SJSA1 (cell line): ENCODE measurements at regions not wholly inside any gene's neighbourhood (a gene's known extent, or its start where the extent isn't known, plus 50 kb on each side); places are given as distances from the start of the nearest gene placed in this dataset.
"Not testable (repeated sequence)": the region's sequence is repeated elsewhere in the genome, so short reads cannot be mapped to it uniquely, and the experiment has no call there.

ENCODE experiments used
- DNase-seq, 2 experiments: peaks; one replicate each; pipeline ENCODE4 v3.0.0-alpha.2; 2015 to 2020; ENCODE audit warnings: low spot score in 2 of 2, low read depth in 1 of 2
- H3K27ac ChIP-seq: fragments of 250-450 bp; sonication (Bioruptor Pico); 2 replicates; pipeline ENCODE4 v1.5.1; 2020; ENCODE audit warnings: mild to moderate bottlenecking, moderate library complexity
- H3K27me3 ChIP-seq: fragments of 250-450 bp; sonication (Bioruptor Pico); replicated peaks from 2 replicates; pipeline ENCODE4 v1.5.1; 2020; ENCODE audit warnings: mild to moderate bottlenecking, moderate library complexity
- H3K36me3 ChIP-seq: fragments of 250-450 bp; sonication (Bioruptor Pico); 2 replicates; pipeline ENCODE4 v1.5.1; 2020; ENCODE audit warnings: mild to moderate bottlenecking
- H3K4me1 ChIP-seq: fragments of 250-450 bp; sonication (Bioruptor Pico); replicated peaks from 2 replicates; pipeline ENCODE4 v1.6.1; 2021; ENCODE audit warnings: mild to moderate bottlenecking
- H3K4me3 ChIP-seq: fragments of 250-450 bp; sonication (Bioruptor Pico); 2 replicates; pipeline ENCODE4 v1.5.1; 2020; ENCODE audit warnings: mild to moderate bottlenecking
- H3K9me3 ChIP-seq: fragments of 250-450 bp; sonication (Bioruptor Pico); replicated peaks from 2 replicates; pipeline ENCODE4 v1.5.1; 2020; ENCODE audit warnings: mild to moderate bottlenecking

DNA sequence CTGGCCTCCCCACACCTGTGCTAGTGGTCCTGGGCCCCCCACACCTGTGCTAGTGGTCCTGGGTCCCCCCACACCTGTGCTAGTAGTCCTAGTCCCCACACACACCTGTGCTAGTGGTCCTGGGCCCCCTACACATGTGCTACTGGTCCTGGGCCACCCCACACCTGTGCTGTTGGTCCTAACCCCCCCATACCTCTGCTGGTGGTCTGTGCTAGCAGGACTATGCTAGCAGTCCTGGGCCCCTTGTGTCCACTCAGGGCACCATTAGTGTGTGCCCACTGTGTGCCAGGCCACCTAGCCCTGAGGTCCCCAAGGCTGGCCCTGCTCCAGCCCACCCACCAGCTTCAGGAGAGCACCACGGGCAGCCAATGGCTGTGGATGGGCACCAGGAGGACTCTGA lies 558.2 kb upstream of the SALL3 start:
- no peak overlapping the region for H3K27ac ChIP-seq
- no peaks in the 10 kb centered on the region for H3K36me3 ChIP-seq
- DNase-seq, result no peak
- no peaks in the 10 kb centered on the region for H3K4me1 ChIP-seq
- H3K4me3 ChIP-seq, result no peak overlapping the region
- H3K9me3 ChIP-seq, result peaks cover 3% of the 10 kb centered on the region; the same call in 1 of the 2 replicates
- H3K27me3 ChIP-seq, result no peaks in the 10 kb centered on the region

DNA sequence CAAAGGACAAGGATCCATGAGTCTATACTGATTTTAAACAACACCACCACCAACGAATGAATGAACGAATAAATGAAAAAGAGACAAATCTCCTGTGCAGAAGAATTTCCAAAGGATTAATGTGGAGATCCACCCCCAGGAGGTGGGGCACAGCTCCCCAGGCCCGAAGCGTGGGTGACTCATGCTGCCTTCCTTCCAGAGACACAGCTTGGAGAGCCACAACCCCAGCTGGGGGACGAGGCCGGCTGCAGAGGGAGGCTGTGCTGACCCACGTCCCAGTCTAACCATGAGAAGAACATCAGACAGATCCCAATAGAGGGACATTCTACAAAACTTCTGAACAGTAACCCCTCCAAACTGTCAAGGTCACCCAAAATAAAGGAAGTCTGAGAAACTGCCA lies 557.3 kb upstream of the SALL3 start:
- H3K9me3 ChIP-seq, result peaks cover 3% of the 10 kb centered on the region; the same call in 1 of the 2 replicates
- DNase-seq, result no peak

DNA sequence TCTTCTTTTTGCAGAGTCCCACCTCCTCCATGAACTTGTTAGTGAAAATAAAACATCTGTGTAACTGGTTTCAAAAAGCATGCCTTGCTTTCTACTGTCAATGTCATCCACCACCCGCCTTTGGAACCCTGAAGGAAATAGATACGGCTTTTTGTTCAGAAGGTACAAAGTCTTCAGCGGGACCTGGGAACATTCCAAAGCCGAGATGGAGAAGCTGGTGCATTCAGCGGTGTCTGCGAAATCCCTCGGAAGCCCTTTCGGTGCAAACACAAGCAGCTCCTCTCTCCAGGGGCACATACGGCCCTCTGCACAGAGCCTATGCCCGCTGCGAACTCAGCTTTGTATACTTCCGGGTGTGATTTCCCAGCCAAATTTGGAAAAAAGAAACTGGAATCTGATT lies 555.8 kb upstream of the SALL3 start:
- Histone ChIP-seq H3K4me3 (no peak overlapping the region), H3K36me3 (no peaks in the 10 kb centered on the region), H3K27me3 (no peaks in the 10 kb centered on the region), H3K9me3 (peaks cover 3% of the 10 kb centered on the region; the same call in 1 of the 2 replicates), H3K27ac (no peak overlapping the region), H3K4me1 (no peaks in the 10 kb centered on the region)
- DNase-seq, result no peak

More for the DNA sequence above, 557.3 kb upstream of the SALL3 start:
- Histone ChIP-seq H3K27ac (no peak overlapping the region), H3K4me1 (no peaks in the 10 kb centered on the region), H3K27me3 (no peaks in the 10 kb centered on the region), H3K4me3 (no peak overlapping the region), H3K36me3 (no peaks in the 10 kb centered on the region)

DNA sequence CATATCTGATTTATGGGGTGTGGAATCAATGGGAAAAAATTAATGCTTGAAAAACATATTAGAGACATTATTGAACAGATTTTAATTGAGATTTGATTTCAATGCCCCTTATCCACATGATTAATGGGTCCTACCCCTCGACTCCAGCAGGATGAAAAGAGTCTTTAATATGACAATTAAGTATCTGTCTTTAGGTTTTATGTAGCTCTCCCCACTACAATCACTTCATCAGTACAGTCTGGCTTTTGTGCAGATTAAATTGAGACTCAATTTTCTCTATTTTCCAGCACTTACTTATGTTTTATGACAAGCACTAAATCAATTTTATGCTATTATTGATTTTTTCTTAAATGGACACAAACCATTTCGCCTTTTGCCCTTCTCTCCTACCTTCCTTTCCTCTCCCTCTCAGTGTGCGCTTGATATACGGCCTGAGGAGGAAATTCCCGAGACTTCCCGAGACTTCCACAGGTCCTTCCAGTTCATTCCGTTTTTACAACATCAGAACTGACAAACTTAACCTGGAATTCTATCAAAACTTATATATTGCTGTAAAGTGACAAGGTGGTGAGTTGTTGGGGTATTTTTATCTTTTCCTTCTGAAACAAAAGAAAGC lies 555.1 kb upstream of the SALL3 start:
- DNase-seq, result no peak
- H3K27ac ChIP-seq, result no peak overlapping the region
- H3K9me3 ChIP-seq, result peaks cover 3% of the 10 kb centered on the region; the same call in 1 of the 2 replicates

DNA sequence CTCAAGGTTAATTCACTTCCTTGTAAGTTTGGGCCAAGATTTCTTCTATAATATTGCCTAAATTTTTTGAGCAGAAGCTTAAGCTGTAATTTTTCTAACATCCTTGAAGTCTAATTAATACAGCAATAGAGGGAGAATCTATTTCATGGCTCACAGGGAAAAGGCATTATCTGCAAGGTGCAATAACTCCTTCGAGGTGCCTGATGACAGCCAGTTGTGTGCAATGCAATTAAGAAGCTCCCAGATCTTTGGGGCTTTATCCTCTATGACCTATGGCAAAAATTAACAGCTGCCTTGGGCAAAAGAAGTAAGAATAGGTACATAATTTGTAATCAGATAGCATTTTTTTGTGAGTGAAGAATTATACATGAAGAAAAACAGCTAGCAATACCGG lies 554.6 kb upstream of the SALL3 start:
- Histone ChIP-seq H3K9me3 (peaks cover 7% of the 10 kb centered on the region; the same call in 1 of the 2 replicates), H3K27me3 (no peaks in the 10 kb centered on the region), H3K4me1 (no peaks in the 10 kb centered on the region), H3K4me3 (no peak overlapping the region), H3K27ac (no peak overlapping the region), H3K36me3 (no peaks in the 10 kb centered on the region)
- DNase-seq, result no peak

More for the DNA sequence above, 555.1 kb upstream of the SALL3 start:
- Histone ChIP-seq H3K4me1 (no peaks in the 10 kb centered on the region), H3K36me3 (no peaks in the 10 kb centered on the region), H3K4me3 (no peak overlapping the region), H3K27me3 (no peaks in the 10 kb centered on the region)

DNA sequence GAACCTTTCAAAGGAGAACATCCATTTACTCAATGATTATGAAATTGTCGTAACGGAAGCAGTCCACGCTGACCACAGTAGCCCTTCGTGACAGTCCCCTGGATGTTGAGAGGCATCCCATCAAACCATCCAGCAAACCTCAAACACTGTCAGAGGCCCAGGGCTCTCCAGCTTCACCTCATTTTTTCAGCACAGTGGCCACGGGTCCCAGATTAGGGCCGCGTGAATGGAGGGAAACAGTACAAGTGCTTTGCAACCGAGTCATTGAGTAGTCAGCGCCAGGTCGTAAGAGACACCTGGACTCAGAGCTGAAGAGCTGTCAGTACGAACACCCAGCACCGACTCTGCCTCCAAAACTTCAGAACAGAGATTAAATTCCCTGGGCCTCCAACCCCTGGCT lies 552.5 kb upstream of the SALL3 start:
- H3K4me1 ChIP-seq, result no peaks in the 10 kb centered on the region
- DNase-seq, result no peak
- H3K9me3 ChIP-seq, result peaks cover 4% of the 10 kb centered on the region; the same call in 1 of the 2 replicates
- H3K36me3 ChIP-seq, result no peaks in the 10 kb centered on the region
- no peak overlapping the region for H3K27ac ChIP-seq
- H3K4me3 ChIP-seq, result no peak overlapping the region
- H3K27me3 ChIP-seq, result no peaks in the 10 kb centered on the region

DNA sequence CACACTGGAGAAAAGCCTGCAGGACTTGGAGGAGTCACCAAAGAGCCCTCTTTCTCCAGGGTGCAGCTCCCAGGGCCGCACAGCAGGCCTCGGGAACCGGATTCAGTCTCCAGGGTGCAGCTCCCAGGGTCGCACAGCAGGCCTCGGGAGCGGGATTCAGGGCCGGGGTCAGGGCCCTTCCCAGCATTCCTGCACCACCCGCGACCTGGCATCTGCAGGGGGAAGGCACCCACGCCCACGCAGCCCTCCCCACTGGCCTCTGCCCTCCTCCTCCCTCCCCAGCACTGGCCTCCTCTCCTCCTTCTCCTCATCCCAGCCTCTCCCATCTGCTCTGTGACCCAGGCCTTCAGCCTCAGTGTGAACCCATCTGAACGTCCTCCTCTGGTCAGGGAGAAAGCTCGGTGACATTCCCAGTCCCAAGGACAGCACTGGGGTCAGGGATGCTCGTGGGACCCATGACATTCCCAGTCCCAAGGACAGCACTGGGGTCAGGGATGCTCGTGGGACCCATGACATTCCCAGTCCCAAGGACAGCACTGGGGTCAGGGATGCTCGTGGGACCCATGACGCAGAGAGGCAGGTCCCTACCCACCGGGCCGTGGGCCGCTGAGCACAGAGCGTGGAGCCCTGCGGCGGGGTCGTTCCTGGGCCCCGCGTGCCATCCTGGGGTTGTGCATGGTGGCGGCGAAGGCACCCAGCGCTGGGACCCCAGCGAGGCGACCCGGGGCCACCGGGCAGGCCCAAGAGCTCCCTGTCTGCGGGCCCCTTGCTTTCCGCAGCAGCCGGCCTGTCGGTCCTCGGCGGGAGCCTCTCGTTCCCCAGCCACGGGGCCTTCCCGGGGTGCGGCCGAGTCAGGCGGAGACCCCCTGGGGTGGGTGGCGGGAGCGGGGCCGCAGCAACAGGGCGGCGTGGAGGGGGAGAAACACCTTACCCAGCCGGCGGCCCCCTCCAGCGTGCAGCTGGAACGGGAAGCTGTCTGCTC lies 550.2 kb upstream of the SALL3 start:
- H3K9me3 ChIP-seq, result peaks cover 8% of the 10 kb centered on the region; the same call in 1 of the 2 replicates

DNA sequence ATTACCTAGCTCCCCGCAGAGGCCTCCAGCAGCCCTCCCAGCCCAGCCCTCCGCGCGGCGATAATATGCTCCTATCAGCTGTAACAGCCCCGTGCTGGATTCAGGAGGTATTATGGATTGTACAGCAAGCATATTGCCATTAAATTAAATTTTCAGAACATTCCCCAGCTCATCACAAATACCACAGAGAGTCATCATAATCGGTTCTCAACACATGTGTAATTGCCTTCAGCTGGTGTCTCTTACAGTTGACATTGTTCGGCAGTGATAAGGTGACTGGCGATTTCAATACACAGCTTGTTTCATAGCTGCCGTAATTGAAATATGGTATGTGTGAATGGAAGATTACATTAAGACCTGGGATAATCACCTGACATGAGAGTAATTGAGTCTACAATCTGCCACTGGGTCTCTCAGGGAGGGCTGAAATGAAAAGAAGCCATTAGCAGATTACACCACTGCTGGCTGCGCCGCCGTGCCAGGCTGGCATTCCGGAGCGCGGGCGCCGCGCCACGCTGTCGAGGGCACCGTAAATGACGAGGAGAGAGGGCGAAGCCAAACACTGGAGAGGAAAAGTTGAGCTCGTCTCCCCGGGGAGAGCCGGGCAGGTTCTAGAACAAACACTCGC lies 549.4 kb upstream of the SALL3 start:
- H3K4me1 ChIP-seq, result no peaks in the 10 kb centered on the region
- no peaks in the 10 kb centered on the region for H3K36me3 ChIP-seq
- H3K27me3 ChIP-seq, result no peaks in the 10 kb centered on the region
- no peak for DNase-seq
- H3K9me3 ChIP-seq, result peaks cover 13% of the 10 kb centered on the region; the same call in 1 of the 2 replicates
- no peak overlapping the region for H3K4me3 ChIP-seq
- H3K27ac ChIP-seq, result no peak overlapping the region

More for the DNA sequence above, 550.2 kb upstream of the SALL3 start:
- no peak overlapping the region for H3K27ac ChIP-seq
- no peaks in the 10 kb centered on the region for H3K36me3 ChIP-seq
- no peak overlapping the region for H3K4me3 ChIP-seq
- no peak for DNase-seq
- H3K27me3 ChIP-seq, result no peaks in the 10 kb centered on the region
- H3K4me1 ChIP-seq, result no peaks in the 10 kb centered on the region

DNA sequence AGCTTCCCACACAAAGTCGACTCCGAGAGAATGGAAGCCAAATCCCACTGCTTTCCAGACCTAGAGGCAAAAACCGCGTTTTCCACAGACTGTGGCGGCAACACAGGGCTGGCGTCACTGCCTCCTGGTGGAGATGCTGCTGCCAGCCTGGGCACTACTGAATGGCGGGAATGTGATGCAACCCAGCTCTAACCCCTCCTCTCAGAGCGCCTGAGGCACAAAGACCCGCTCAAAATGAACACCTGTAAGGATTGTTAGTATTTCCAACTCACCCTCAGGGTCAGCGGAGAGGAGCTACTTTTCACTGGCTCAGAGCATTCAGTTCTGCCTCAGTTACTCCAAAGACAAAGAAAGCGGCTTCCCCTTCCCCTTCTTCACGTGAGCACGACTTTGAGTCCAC lies 548.0 kb upstream of the SALL3 start:
- Histone ChIP-seq H3K4me1 (no peaks in the 10 kb centered on the region), H3K4me3 (no peak overlapping the region), H3K36me3 (no peaks in the 10 kb centered on the region), H3K9me3 (peaks cover 13% of the 10 kb centered on the region; the same call in 1 of the 2 replicates), H3K27ac (no peak overlapping the region), H3K27me3 (no peaks in the 10 kb centered on the region)
- no peak for DNase-seq

DNA sequence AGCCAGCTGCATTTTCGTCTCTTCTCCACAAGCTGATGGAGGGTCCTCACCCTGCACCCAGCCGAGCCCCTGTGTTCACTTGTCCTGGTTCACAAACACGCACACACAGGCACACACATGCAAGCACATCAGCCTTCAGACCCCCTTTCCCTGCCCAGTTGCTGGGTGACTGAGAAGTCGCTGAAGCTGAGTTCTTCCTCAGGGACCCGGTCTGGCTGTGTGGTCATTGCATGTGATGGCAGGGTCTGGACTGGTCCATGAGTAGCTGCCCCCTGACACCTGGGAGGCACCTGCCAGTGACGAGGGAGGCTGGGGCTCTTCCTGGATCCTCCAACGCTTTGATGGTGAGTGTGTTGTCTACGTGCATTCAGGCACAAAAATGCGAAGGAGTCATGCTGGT lies 546.1 kb upstream of the SALL3 start:
- no peak overlapping the region for H3K4me3 ChIP-seq
- no peaks in the 10 kb centered on the region for H3K27me3 ChIP-seq
- no peaks in the 10 kb centered on the region for H3K4me1 ChIP-seq
- no peak for DNase-seq
- no peak overlapping the region for H3K27ac ChIP-seq
- H3K9me3 ChIP-seq, result peaks cover 13% of the 10 kb centered on the region
- H3K36me3 ChIP-seq, result no peaks in the 10 kb centered on the region

DNA sequence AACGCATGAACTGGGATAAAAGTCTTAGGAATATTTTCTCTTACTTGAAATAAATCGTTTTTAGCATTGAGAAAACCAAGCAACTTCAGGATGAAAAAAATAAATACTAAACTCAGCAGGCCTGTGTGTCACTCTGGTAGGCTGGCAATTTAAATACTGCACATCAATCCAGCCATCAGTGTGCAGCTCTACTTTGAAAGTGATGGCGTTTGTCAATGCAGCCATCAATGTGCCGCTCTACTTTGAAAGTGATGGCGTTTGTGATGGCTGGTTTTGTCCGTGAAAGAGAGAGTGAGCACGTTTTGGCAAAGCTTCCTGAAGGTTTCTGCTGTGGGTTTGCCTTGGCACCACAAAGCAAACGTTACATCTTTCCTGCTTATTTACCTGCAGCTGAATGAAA lies 543.5 kb upstream of the SALL3 start:
- no peak overlapping the region for H3K27ac ChIP-seq
- no peaks in the 10 kb centered on the region for H3K27me3 ChIP-seq
- peaks cover 13% of the 10 kb centered on the region for H3K9me3 ChIP-seq
- H3K36me3 ChIP-seq, result no peaks in the 10 kb centered on the region
- H3K4me1 ChIP-seq, result no peaks in the 10 kb centered on the region
- DNase-seq, result no peak
- no peak overlapping the region for H3K4me3 ChIP-seq

DNA sequence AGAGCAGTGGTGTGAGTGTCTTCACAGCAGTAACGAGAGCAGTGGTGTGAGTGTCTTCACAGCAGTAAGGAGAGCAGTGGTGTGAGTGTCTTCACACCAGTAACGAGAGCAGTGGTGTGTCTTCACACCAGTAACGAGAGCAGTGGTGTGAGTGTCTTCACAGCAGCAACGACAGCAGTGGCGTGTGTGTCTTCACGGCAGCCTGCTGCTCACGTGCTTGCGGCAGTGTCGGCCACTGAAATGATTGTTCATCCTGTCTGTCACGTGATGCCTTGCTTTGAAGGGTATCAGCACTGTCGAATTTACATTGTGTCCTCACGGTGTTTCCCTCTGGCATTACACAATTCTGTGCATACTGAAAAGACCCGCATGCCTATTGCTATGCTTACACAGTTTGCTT lies 541.4 kb upstream of the SALL3 start:
- not testable (repeated sequence) for H3K27ac ChIP-seq, H3K4me1 ChIP-seq, H3K4me3 ChIP-seq, DNase-seq, H3K36me3 ChIP-seq, H3K27me3 ChIP-seq
- peaks cover 13% of the 10 kb centered on the region for H3K9me3 ChIP-seq

DNA sequence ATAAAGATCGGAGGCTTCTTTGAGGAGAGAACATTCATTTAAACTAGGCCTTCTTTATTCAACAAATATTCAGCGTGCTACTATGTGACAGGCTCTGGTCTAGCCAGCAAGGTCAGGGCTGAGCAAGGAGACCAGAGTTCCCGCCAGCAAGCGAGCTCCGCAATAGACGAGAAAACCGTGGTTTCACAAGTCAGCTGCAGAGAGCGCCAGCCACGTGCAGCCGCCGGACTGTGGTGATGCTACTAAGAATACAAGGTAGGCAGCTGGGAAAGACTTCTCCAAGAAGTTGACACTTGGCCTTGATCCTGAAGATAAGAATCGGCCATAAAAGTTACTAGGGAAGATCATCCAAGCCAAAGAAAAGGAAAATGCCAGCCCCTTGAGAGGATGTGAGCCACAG lies 533.7 kb upstream of the SALL3 start:
- H3K4me3 ChIP-seq, result no peak overlapping the region
- H3K4me1 ChIP-seq, result no peaks in the 10 kb centered on the region
- no peaks in the 10 kb centered on the region for H3K36me3 ChIP-seq
- H3K27me3 ChIP-seq, result no peaks in the 10 kb centered on the region
- no peak overlapping the region for H3K27ac ChIP-seq
- peaks cover 12% of the 10 kb centered on the region for H3K9me3 ChIP-seq
- DNase-seq, result no peak

DNA sequence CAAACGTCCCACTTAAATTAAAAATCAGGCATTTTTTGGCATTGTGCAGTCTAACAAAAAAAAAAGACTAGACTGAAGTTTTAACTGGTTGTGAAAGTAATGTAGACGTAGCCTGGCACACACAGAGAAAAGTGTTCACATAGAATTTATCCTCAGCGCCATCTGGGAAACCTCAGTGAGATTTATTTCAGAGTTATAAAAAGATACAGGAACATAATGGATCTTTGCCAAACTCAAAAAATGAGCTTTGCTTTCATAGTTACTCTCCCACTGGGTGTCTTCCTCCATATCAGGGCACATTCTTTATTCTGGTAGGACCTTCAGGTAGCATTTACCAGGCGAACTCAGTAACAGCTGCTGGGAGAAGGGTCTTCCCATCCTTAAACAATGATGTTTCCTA lies 532.4 kb upstream of the SALL3 start:
- no peaks in the 10 kb centered on the region for H3K27me3 ChIP-seq

More for the DNA sequence above, 532.4 kb upstream of the SALL3 start:
- DNase-seq, result no peak
- Histone ChIP-seq H3K36me3 (no peaks in the 10 kb centered on the region), H3K4me1 (no peaks in the 10 kb centered on the region), H3K27ac (no peak overlapping the region), H3K9me3 (peaks cover 12% of the 10 kb centered on the region), H3K4me3 (no peak overlapping the region)
